ENCODE measurements at regions not wholly inside any gene's neighbourhood (a gene's known extent, or its start where the extent isn't known, plus 50 kb on each side); places are given as distances from the start of the nearest gene placed in this dataset.

GRCh38 chrX:69103539-69103938, 61.7 kb downstream of the PJA1 start:
- no peak for TF ChIP-seq CTCF (IDR thresholded peaks at IDR 0.05; ENCODE audit: control insufficient read depth, insufficient read depth, low read depth, low read length, missing control alignments)
- no peak for DNase-seq (ENCODE audit: low read depth)

GRCh38 chrX:69102612-69103194, 62.5 kb downstream of the PJA1 start:
- TF ChIP-seq CTCF (IDR thresholded peaks at IDR 0.05; ENCODE audit: control insufficient read depth, insufficient read depth, low read depth, low read length, missing control alignments): no peak
- DNase-seq (ENCODE audit: low read depth): no peak
- no peak overlapping the region for H3K4me3 ChIP-seq (ENCODE audit: control insufficient read depth, low read depth, low read length)

More at GRCh38 chrX:69103539-69103938, 61.7 kb downstream of the PJA1 start:
- no peak overlapping the region for H3K4me3 ChIP-seq (ENCODE audit: control insufficient read depth, low read depth, low read length)

- no peak for TF ChIP-seq CTCF (IDR thresholded peaks at IDR 0.05; ENCODE audit: control insufficient read depth, insufficient read depth, low read depth, low read length, missing control alignments)
- no peak for DNase-seq (ENCODE audit: low read depth)
- H3K4me3 ChIP-seq (ENCODE audit: control insufficient read depth, low read depth, low read length): no peak overlapping the region
Observed at GRCh38 chrX:69101683-69102251, 63.5 kb downstream of the PJA1 start.

GRCh38 chrX:69100478-69100877, 64.8 kb downstream of the PJA1 start:
- no peak for TF ChIP-seq CTCF (IDR thresholded peaks at IDR 0.05; ENCODE audit: control insufficient read depth, insufficient read depth, low read depth, low read length, missing control alignments)
- DNase-seq (ENCODE audit: low read depth): no peak
- H3K4me3 ChIP-seq (ENCODE audit: control insufficient read depth, low read depth, low read length): no peak overlapping the region

- no peak overlapping the region for H3K4me3 ChIP-seq (ENCODE audit: control insufficient read depth, low read depth, low read length)
- TF ChIP-seq CTCF (IDR thresholded peaks at IDR 0.05; ENCODE audit: control insufficient read depth, insufficient read depth, low read depth, low read length, missing control alignments): no peak
- DNase-seq (ENCODE audit: low read depth): no peak
Observed at GRCh38 chrX:69097451-69098236, 67.6 kb downstream of the PJA1 start.

GRCh38 chrX:69096963-69097362, 68.3 kb downstream of the PJA1 start:
- no peak for TF ChIP-seq CTCF (IDR thresholded peaks at IDR 0.05; ENCODE audit: control insufficient read depth, insufficient read depth, low read depth, low read length, missing control alignments)
- H3K4me3 ChIP-seq (ENCODE audit: control insufficient read depth, low read depth, low read length): no peak overlapping the region
- DNase-seq (ENCODE audit: low read depth): no peak

All from AG09309 (cell line).